GM12873 (cell line): ENCODE measurements at regions not wholly inside any gene's neighbourhood (a gene's known extent, or its start where the extent isn't known, plus 50 kb on each side); places are given as distances from the start of the nearest gene placed in this dataset.

Experiments
- TF ChIP-seq, protein P1 (sequence below): IDR thresholded peaks from 2 replicates; pipeline ENCODE4 v1.5.1; 2012; ENCODE audit warnings: low read depth, mild to moderate bottlenecking, moderate library complexity, low read length, control low read depth; ENCODE audit not compliant: insufficient read depth; ENCODE audit errors: missing control alignments

DNA sequence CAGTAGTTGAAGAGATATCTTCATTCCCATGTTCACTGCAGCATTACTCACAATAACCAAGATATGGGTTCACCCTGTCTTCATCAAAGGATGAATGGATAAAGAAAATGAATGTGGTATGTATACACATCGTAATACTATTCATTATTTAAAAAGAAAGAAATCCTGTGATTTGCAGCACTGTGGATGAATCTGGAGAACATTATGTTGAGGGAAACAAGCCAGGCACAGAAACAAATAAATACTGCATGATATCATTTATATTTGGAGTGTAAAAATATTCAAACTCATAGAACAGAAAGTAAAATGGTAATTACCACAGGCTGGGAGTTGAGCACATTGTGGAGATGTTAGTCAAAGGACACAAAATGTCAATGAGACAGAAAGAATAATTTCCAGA is 977.2 kb downstream of the AMY1C start:
- TF ChIP-seq, protein P1, sequence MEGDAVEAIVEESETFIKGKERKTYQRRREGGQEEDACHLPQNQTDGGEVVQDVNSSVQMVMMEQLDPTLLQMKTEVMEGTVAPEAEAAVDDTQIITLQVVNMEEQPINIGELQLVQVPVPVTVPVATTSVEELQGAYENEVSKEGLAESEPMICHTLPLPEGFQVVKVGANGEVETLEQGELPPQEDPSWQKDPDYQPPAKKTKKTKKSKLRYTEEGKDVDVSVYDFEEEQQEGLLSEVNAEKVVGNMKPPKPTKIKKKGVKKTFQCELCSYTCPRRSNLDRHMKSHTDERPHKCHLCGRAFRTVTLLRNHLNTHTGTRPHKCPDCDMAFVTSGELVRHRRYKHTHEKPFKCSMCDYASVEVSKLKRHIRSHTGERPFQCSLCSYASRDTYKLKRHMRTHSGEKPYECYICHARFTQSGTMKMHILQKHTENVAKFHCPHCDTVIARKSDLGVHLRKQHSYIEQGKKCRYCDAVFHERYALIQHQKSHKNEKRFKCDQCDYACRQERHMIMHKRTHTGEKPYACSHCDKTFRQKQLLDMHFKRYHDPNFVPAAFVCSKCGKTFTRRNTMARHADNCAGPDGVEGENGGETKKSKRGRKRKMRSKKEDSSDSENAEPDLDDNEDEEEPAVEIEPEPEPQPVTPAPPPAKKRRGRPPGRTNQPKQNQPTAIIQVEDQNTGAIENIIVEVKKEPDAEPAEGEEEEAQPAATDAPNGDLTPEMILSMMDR: no peak

DNA sequence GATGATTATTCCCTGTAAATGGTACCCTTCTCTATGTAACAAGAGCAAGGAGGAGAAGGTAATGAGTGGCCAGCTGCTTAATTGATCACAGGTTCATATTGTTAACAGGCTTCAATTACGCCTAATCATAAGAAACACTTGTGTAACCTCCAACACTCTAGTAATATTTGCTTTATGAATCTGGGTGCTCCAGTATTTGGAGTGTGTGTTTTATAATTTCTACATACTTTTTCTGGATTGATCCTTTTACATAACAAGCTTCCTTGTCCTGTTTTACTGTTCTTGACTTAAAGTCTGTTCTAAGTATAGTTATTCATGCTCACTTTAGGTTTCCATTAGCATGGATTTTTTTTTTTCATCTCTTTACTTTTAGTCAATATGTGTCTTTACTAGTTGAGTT is 984.2 kb downstream of the AMY1C start:
- TF ChIP-seq, protein P1: no peak

DNA sequence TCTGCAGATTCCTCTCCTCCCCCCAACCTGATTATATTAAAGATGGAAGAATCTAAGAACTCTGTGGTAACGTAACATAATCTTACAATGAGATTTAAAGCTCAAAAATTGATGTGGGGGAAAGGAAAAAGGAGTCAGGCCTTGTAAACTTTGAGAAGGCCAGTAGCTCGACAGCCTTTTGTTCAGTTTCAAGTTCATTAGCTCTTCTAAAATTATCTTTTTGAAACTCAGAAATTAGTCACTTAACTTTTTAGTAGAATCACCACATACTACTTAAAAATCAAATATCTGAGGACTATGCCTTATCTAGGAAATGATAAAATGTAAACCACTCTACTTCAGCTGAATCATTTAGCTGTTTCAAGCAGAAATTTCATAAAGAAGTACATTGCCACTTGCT is 996.2 kb downstream of the AMY1C start:
- TF ChIP-seq, protein P1: no peak

DNA sequence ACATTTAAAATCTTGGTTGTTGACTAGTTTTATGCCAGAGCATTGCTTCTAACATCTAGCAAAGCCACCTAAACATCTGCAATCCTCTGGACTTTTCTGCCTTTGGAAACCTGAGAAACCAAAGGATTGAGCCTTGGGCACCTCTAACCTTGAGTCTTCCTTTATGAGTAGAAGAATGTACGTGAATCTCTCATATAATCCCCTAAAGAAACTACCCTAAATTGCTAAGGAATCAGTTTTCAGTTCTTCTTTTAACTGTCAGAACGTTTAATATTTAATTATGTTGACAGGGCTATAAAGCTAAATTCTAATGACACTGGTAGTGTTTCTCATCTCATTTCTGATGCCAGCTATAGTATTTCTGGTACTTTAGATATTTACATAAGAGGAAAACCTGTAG is 997.3 kb downstream of the AMY1C start:
- TF ChIP-seq, protein P1: no peak

DNA sequence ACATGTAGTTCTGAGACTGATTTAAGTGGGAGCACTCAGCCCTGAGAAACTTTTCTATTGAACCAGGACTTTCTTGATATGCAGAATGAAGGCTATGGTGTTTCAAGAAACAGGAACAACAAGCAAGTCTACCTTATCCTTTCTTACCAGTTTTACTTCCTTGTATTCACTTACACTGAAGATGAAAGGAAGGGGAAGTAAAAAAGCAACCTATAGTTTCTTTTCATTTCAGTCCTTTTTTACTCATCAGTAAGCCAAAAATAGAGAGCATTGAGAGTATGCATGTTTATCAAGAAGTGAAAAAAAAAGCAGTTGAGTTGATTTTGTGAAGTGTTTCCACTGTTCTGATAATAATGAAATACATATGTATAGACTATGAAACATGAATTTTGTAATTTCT is 1010.3 kb downstream of the AMY1C start:
- TF ChIP-seq, protein P1: no peak

DNA sequence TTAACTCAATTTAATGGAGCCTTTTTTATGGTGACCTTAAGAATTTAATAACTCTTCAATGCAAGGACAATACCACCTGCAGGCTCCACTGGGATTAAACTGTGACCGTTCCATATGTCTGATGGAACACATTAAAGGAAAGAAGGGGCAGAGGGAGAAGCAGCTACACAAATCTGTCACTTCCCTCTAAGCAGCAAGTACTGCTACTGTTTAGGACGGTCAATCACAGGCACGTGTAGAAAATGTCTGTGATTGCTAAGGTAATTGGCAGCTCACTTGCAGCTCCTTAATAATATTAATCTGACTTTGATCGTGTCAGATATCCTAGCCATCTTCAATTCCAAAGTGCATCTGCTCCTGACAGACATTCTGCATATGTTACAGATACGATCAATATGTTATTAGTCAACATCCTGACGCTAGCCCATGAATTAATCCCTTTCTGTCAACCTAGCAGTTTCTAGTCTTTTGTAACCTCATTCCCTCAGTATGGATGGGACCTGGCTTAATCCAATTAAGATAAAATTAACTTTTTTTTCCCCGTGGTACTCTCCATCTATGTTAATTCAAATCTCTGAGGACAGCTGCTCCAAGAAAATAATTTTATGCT is 1012.4 kb downstream of the AMY1C start:
- TF ChIP-seq, protein P1: no peak

DNA sequence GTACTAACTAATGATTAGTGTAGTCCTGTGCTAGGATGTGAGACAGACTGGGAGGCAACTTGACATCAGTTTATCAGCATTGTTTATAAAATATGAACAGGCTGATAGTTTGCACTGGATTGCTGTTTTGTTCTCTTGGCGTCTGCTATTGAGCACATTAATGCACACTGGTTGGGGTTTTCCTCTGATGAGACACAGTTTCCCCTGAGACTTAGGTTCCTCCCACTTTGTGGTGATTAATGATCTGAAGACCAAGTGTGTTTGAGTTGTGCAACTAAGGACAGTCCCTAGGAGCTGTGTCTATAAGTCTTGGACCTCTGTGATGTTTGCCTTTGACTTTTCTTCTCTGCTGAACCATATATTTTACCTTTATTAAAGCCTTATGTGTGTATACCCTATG is 1015.4 kb downstream of the AMY1C start:
- TF ChIP-seq, protein P1: no peak
